GM18508 (cell line): ENCODE measurements at regions not wholly inside any gene's neighbourhood (a gene's known extent, or its start where the extent isn't known, plus 50 kb on each side); places are given as distances from the start of the nearest gene placed in this dataset.
"Not testable (repeated sequence)": the region's sequence is repeated elsewhere in the genome, so short reads cannot be mapped to it uniquely, and the experiment has no call there.

Experiments
- ATAC-seq: cut with Tn5 transposase; IDR thresholded peaks from one replicate; pipeline ENCODE4 v1.9.1; 2021; ENCODE audit warnings: moderate number of reproducible peaks; ENCODE audit not compliant: insufficient read depth, unreplicated experiment

DNA sequence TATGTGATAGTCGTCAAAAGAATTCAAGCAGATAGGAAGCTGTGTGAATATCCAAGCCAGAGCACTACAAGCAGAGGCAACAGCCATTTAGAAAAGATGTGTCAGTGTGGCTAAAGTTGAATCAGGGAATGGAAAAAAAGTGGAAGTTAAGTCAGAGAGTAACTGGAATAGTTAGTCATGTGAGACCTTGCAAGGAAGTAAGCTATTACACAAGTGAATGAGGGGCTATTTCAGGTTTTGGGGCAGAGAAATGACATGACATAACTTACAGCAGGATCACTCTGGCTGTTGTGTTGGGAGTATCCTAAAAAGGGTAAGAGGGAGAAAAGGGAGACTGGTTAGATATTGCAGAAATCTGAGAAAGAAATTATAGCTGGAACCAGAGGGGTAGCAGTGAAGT, 236.6 kb upstream of the PCDH18 start:
- no peak for ATAC-seq

DNA sequence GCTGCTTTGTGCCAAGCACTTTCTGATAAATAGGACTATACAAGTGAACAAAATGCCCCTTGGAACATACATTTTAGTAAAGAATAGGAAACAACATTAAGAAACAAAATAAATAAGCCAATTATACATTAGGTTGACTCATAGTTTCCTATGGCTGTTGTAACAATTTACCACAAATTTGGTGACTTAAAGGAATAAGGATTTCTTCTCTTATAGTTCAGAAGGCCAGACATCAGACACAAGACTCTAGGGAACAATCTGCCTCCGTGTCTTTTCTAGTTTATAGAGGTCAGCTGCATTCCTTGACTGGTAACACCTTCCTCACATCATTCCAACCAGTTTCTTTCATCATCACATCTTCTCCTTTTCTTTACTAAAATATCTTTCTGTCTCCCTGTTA, 235.9 kb upstream of the PCDH18 start:
- ATAC-seq, result no peak

DNA sequence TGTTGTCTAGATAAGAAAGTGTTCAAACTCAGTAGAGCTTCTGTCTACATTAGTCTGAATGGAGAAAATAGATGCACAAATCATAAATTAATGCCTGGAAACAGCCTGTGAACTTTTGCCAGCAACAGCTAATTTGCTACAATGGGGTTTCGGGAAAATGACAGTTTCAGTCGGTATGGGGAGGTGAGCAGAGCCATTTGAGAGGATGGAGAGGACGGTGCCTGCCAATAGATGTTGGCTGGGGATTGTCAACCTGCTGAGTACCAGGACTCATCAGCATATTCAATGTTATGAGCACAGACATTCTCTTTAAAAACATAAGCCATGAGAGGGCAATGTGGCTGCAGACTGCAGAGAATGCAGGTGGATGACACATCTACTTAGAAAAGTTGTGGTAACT, 230.3 kb upstream of the PCDH18 start:
- ATAC-seq, result no peak

DNA sequence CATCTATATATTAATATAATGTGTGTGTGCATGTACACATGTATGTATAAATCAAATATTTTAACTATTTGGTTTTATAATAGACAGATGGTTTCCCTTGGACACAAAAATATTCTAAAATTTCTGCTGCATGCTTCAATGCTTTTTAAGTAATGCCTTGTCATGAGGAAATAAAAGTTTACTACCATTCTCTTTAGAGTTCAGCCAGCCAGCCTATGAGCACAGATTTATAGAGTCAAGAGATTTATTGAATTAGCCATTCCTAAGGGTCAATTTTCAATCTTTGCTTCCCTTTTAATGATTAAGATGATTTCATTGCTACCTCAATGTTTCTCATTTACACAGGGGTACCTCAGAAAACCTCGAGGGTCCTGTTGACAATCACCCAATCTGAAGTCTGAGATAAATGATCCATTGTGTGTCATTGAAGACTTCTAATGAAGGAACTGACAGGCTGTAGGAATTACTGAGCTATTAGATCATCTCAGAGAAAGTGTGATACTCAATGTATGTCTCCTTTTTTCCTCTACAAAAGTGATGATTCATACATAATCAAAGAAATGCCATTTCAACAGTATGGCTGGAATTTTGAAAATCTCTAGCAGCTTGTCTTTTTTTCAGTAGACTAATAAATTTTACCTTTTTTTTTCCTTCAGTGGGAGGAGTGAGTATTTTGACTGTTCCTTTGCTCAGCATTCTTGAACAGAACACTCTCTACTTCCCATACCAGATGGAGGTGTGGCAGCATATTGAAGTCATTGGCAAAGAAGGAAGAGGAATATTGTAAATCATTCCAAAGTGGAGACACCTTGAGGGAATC, 222.6 kb upstream of the PCDH18 start:
- ATAC-seq, result no peak

DNA sequence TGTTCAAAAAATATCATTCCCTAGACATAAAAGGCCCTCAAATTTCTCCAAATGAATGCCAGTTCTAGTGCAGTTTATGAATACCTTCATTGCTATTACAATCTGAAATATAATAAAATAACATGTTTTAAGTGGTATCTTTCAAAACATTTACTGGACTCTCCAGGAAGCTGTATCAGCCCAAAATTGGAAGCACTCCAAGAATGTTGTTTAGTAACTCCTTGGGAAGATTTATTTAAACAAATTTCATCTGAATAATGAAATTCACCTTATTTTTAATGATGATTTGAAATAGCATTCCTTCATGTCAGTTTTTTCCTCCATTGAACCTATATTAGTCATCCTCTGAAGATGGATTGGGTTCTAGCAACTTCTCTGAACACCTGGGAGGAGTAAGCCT, 217.2 kb upstream of the PCDH18 start:
- ATAC-seq, result no peak

DNA sequence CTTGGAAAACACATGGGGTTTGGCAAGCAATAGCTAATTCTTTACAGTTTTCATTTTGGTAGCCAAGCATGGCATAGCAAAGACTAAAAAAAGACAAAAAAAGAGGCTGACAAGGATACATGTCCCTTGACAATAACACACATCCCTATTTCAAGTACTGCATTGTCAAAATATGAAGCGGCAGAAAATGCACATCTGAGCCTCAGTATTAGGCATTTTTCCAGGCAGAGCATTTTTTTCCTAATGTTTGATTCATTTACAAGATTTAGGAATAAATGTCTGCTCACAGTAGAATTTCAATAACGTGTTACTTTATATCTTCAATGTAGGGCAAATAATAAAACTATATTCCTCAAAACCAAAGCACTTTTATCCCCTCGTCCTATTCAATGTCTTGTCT, 216.3 kb upstream of the PCDH18 start:
- no peak for ATAC-seq

DNA sequence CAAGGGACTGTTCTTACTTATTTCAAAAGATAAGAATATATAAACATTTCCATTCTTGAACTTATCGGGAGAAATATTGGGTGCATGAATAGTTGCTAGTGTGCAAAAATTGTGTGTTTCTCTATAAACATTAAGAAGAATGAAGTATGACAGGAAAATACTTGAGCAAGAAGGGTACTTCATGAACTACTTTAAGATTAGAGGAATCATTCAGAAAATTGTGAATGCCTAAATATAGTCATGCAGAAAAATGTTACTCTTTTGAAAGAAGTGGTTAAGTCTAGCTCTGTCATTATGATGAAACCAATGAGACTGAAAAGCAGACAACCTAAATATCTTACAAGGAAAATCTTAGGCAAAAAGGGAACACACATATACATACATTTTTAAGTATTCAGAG, 207.8 kb upstream of the PCDH18 start:
- ATAC-seq, result no peak

DNA sequence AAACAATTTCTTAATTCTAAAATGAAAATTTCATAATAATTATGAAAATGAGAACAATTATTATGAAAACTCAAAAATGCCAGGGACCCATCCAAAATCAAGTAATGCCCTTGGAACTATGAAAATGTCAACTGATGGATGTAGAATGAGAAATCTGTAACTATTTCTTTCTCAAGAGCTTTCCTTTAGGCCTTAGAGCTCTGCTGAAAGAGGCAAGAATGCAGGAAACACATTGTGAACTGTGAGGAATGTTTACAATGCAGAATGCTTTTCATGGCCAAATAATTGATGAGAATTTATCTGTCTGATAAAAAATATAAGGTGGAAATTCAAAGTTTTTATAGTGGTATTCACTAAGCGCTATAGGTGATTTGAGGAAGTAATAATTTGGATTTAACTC, 207.1 kb upstream of the PCDH18 start:
- no peak for ATAC-seq

DNA sequence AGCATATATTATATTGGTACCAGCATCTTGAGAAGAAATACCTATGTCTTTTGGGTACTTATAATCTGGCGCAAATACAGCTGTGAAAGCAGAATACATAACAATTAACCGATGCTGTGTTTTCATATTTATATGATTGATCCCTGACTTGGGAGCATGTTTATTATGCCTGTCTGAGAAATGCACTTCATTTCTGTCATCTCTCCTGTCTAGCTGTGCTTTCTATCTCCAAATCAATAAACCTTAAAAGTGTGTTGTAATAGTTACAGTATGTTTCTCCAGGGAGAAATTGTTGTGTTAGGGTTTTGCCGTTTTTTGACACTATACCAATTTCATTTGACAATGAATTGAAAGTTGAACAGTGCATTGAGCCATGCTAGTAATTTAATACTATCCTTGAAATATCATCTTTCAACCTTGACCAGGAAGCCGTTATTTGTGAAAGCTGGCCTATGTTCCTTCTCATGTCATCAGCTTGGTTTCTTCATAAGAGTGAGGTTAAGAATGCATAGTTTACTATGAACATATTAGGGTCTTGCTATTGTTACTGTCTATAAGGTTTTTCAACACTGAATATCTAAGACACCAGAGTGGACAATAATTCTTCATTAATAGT, 206.2 kb upstream of the PCDH18 start:
- no peak for ATAC-seq

DNA sequence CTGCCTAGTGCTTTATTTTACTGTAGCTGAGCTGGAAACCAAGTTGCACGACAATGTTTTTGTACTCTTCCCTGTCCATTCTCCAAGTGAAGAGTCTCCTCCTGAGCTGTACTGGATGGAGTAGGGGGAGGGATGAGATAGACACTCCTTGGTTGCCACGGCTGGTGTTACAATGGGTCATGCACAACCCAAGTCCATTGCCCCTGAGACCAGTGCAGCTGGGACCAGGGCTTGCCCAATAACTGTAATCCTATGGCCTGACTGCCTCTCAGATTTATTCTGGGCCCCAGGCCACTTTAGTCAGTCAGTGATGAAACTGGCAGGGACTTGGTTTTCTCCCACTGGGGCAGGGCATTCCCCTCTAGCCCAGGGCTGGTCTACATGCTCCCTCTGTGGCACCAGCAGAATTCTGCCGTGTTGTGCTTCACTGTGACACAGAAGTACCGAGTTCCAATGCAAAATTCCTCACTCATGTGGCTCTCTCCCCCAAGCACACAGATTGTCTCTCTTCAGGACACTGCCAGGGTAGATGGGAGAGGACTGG, 203.3 kb upstream of the PCDH18 start:
- ATAC-seq, result no peak

DNA sequence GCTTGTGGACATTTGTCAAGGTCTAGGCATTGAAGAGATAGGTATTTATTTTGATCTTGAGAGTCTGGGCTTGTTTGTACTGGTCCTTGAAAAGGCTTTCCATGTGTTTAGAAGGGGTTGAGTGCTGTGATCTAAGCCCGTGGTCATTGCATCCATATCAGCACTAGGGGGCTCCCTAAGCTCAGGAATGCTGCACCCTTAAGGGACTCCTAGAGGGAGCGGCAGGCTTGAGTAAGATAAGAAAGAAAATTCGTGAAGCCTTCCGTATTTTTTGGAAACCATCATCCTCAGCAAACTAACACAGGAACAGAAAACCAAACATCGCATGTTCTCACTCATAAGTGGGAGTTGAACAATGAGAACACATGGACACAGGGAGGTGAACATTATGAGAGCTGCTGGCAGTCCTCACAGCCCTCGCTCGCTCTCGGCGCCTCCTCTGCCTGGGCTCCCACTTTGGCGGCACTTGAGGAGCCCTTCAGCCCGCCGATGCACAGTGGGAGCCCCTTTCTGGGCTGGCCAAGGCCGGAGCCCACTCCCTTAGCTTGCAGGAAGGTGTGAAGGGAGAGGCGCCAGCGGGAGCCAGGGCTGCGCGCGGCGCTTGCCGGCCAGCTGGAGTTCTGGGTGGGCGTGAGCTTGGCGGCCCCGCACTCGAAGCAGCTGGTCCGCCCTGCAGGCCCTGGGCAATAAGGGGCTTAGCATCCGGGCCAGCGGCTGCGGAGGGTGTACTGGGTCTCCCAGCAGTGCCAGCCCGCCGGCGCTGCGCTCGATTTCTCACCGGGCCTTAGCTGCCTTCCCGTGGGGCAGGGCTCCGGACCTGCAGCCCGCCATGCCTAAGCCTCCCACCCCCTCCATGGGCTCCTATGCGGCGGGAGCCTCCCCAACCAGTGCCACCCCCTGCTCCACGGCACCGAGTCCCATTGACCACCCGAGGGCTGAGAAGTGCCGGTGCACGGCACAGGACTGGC, 201.2 kb upstream of the PCDH18 start:
- ATAC-seq, result not testable (repeated sequence)

DNA sequence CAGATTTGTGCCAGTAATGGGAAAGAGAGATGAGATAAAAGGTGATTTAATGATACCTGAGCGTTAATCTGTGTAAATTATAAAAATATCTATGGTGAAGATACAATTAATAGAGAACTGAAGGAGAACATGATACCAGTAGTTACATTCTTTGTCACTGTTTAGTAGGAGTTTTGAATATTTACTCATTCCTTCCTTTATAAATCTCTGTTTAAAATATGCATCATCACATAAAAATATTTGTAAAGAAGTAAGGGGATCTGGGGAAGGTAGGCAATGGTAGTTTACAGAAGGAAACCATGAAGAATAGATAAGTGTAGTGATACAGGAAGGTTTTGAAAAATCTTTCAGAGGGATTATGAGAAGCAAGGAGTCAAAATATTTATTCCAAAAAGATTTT, 190.6 kb upstream of the PCDH18 start:
- ATAC-seq, result no peak

DNA sequence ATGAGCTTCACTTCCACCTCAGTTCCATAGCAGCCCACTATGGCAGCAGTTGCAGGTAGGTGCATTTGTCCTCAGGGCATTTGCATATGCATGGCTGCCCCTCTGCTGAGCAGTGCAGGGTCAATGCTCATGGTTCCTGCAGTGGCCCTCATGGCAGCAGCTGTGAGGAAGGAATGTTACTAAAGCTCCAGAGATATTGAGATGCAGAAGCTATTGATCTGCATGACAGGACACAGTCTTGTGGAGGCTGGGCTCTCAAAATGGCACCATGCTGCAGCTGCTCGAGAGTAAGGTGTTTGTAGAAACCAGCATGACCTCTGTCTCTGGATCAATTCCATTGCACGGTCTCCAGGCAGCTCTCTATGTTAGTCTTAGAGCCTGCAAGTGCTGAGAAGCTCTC, 179.2 kb upstream of the PCDH18 start:
- ATAC-seq, result no peak

DNA sequence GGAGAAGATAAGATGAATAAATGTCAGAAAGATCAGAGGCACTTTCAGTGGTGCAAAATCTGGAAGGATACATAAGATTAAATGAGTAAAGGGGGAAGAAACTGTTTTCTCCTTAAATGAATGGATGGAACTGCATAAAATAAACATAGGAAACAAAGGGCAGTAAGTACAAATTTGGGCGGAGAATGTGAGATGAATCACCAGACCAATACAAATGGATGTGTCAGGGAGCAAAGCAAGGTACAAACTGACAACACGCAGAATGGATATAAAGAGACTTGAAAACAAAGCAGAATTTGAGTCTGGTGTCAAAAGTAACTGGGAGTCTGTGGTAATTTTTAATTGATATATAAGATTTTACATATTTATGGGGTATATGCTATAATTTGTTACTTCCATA, 175.3 kb upstream of the PCDH18 start:
- ATAC-seq, result no peak

DNA sequence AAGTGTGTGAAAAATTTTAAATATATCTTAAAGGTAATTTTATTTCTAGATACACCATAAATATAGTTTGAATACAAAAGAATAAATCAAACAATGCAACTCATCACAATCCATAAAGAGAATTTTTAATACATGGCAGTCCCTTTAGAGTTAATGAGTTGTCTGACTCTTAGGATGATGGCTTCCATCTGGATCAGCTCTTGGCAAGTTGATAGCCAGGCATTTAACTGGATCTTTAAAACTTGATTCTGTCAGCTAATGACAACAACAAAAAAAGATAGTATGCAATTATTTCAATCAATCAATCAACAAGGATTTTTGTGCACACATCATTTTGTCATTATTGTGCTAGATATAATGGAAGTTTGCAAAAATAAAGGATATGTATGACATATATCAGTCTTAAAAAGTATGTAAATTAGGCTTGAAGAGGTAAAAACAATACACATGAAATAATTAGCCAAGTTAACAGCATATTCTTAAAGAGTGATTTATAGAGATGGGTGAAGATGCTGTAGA, 174.9 kb upstream of the PCDH18 start:
- ATAC-seq, result no peak

DNA sequence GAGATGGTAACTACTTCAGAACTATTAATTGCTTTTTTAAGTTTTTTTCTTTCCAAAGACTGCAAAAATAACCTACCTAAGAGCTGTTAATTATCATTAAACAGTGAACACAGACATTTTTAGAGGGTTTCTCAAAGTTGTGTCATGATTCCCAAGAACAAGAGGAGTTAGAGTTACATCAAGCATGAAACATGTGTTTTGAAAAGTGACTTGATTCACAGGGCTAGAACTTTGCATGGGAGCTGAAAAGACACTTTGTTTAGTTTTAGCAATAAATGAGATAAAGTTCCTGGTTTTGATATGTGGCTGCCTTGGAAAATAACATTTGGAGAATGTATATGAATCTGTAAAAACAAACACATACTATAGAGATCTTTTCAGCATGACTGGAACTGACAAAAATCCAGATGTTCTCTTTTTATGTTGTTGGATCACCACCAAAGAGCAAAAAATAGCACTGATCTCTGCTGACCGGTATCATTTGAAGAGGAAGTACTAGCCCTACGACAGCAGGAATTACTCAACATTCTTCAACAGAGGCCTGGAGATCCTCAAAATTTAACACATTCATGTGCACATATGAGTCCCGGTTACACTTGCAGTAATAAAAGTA, 173.0 kb upstream of the PCDH18 start:
- no peak for ATAC-seq

DNA sequence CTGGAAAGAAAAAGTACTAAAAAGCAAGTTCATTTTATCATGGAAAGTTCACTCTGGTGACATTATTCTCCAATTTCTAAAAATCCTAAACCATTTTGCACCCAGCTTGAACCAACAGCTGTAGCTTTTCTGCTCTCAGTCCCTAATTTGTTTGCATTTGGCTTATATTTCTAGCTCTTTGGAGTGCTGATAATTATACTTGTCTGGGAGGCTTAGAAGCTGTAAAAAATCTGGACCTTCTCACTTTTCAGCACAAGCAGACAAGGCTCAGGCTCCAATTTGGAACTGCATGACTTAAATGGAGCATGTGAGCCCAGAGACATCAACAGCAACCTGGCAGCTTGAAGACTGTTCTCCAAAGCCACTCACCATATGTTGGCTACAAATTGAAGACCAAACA, 170.9 kb upstream of the PCDH18 start:
- ATAC-seq, result no peak

DNA sequence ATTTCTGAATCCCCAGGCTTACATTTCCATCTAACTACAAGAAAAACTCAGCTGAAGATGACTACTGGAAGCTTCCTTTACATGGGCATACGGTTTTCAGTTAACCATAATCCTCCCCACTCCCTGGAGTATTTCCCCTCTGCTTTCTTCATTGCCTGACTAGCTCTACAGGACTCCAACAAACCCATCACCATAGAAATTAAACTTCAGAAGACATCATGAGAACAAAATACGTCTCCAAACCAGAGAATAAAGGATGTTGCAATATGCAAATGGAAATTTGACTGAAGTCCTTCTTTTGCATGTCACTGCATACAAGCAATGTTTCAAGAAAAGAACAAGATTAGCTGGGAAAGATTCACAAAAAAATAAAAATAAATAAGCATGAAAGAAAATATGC, 170.2 kb upstream of the PCDH18 start:
- no peak for ATAC-seq

DNA sequence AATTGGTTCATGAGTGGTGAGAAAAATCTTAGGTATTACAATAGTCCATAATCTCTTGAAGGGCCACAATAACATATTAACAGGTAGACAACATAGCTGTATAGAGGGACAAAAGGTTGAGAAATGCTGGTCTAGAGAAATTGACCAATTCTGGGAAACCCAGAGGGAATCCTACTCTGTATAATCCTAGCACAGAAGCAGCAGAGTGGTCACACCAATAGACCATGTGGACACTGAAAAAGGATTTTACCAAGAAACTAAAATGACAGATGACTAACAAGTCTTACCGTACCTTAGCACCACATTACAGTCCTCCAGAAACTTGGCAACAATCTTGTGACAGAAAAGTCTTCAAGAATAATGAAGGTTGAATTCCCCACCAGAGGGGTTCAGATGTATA, 169.1 kb upstream of the PCDH18 start:
- no peak for ATAC-seq

DNA sequence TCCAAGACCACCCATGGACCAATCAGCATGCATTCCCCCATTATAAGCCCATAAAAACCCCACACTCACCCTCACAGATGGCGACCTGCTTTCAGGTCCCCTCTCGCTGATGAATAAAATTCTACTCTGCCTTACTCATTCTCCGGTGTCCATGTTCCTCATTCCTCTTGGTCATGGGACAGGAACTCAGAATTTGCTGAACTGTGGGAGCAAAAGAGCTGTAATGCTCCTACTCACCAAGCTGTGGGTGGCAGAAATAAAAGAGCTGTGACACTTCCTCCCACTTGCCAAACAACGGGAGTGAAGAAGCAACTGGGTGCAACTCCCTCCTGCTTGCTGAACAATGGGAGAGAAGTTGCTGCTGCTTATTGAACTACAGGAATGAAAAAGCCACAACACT, 168.5 kb upstream of the PCDH18 start:
- ATAC-seq, result no peak
